ENCODE measurements at regions not wholly inside any gene's neighbourhood (a gene's known extent, or its start where the extent isn't known, plus 50 kb on each side); places are given as distances from the start of the nearest gene placed in this dataset.

DNA sequence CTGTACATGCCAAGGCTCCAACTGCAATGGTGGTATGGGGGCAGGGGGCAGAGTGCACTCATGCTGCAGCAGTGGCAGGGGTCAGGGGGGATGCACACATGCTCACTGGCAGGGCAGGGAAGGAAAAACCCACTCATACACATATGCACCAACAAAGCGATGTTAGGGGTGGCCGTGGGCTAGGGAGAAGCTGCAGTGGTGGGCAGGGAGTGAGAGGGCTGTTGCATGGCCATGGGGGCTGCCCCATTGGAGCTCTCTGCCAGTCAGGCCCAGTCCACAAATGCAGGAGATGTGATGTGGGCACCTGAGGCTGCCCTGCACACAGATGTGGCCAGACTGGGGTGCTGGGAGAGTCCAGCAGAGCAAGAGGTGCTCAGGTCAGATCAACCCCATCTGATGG is 238.1 kb upstream of the NXPH2 start:
- no peak for TF ChIP-seq CTCF (IDR thresholded peaks at IDR 0.05; ENCODE audit: insufficient read depth, low read depth, low read length)
- DNase-seq (ENCODE audit: low read depth): no peak
- H3K4me3 ChIP-seq (ENCODE audit: low read depth, low read length): no peak overlapping the region

DNA sequence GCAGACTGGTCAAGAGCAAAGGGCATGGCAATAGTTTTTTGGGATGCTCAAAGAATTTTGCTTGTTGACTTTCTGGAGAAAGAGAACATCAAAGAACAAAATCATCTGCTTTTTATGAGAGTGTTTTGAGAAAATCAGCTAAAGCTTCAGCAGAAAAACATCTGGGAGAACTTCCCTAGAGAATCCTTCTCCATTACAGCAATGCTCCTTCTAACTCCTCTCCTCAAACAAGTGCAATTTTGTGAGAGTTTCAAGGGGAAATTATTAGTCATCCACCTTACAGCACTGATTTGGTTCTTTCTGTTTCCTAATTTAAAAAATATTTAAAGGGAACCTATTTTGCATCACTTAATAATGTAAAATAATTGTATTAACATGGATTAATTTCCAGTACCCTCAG is 226.9 kb upstream of the NXPH2 start:
- TF ChIP-seq CTCF (IDR thresholded peaks at IDR 0.05; ENCODE audit: insufficient read depth, low read depth, low read length): no peak
- DNase-seq (ENCODE audit: low read depth): no peak

GRCh38 chr2:139000131-139000785 is 220.1 kb upstream of the NXPH2 start:
- no peak for TF ChIP-seq CTCF (IDR thresholded peaks at IDR 0.05; ENCODE audit: insufficient read depth, low read depth, low read length)
- peak; percentile 0 for DNase-seq (ENCODE audit: low read depth)
- no peak overlapping the region for H3K4me3 ChIP-seq (ENCODE audit: low read depth, low read length)

More for the DNA sequence above, 226.9 kb upstream of the NXPH2 start:
- H3K4me3 ChIP-seq (ENCODE audit: low read depth, low read length): no peak overlapping the region

DNA sequence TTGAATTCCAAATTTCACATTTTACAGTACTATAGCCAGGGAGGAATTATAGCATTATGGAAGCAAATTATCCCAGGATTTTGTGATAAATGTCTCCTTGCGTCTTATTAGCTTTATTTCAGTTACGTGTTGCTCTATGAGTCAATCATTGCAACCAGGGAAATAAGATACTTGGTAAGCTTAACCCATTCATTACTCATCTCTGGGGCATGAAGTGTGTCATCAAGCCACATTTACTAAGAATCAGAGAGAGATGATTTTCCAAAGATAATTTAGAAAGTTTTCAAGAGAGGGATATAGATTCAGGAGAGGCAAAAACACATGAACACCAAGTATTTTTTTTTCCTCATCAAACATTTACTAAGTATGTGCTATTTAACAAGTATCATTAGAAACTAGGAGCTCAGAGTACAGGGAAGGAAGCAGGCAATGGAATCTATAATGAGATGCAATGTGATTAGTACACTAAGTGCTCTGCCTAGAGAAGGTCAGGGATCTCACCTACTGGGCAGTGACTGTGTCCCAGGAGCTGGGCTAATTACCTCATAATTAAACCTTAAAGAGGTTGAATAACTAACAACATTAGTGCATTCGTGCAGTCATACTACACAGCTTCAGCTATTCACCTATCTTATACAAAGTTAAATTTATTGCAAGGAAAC is 217.8 kb upstream of the NXPH2 start:
- no peak for TF ChIP-seq CTCF (IDR thresholded peaks at IDR 0.05; ENCODE audit: insufficient read depth, low read depth, low read length)
- no peak for DNase-seq (ENCODE audit: low read depth)
- no peak overlapping the region for H3K4me3 ChIP-seq (ENCODE audit: low read depth, low read length)

DNA sequence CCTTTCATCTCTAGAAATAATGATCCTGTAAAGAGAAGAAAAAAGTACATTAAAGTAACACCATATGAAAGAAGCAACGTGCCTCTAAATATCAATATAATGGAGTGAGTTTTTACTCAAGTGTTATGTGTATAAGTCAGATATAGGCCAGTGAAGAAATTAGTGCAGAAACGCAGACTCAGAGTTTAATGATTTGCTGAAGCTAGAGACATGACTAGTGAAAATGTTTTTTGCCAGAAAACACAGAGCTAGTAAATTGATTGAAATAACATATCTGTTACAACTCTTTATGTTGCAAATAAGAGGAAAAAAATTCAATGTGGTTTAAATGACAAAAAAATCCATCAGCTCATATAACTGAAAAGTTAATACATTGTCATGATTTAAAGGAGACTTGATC is 217.2 kb upstream of the NXPH2 start:
- TF ChIP-seq CTCF (IDR thresholded peaks at IDR 0.05; ENCODE audit: insufficient read depth, low read depth, low read length): no peak
- DNase-seq (ENCODE audit: low read depth): no peak
- H3K4me3 ChIP-seq (ENCODE audit: low read depth, low read length): no peak overlapping the region

- no peak overlapping the region for H3K4me3 ChIP-seq (ENCODE audit: low read depth, low read length)
- no peak for DNase-seq (ENCODE audit: low read depth)
- no peak for TF ChIP-seq CTCF (IDR thresholded peaks at IDR 0.05; ENCODE audit: insufficient read depth, low read depth, low read length)
Observed at GRCh38 chr2:138994502-138994901, 214.3 kb upstream of the NXPH2 start.
